ENCODE measurements at regions not wholly inside any gene's neighbourhood (a gene's known extent, or its start where the extent isn't known, plus 50 kb on each side); places are given as distances from the start of the nearest gene placed in this dataset.
"Not testable (repeated sequence)": the region's sequence is repeated elsewhere in the genome, so short reads cannot be mapped to it uniquely, and the experiment has no call there.

DNA sequence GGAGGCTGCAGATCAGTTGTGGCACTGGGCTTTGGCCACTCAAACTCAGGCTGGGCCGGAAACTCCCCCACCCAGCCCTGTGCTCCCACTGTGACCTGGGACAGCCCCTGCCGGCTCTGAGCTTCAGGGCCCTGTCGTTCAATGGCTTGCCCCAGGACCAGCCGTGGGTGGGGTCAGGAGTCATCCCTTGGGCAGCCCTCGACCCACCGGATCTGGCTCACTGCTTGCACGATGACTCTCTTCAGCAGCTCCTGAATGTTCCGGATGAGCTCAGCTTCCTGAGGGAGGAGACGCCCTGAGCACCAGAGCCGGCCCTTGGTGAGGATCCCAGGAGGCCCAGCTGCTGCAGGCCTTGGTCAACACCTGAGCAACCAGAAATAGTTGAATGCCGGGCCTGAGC is 1544.2 kb upstream of the USP9Y start:
- not testable (repeated sequence) for DNase-seq (ENCODE audit: low spot score)

- not testable (repeated sequence) for DNase-seq (ENCODE audit: low spot score)
These were observed 1524.0 kb upstream of the USP9Y start for GRCh38 chrY:11177033-11177432.

DNA sequence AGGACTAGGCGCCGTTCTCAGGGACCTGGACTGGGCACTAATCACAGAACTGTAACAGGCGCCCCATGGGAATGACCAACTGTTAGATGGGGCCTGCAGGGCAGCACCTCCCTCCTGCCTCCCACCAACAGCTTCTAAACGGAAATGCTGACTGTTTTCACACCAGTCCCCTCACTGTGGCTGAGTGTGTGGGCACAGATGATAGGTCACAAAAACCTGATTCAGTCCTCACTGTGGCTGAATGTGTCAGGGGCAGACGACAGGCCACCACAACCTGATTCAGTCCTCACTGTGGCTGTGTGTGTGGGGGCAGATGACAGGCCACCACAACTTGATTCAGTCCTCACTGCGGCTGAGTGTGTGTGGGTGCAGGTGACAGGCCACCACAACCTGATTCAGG is 1499.9 kb upstream of the USP9Y start:
- DNase-seq (ENCODE audit: low spot score): not testable (repeated sequence)

- DNase-seq (ENCODE audit: low spot score): not testable (repeated sequence)
These were observed 1486.2 kb upstream of the USP9Y start for GRCh38 chrY:11214851-11215250.
